Panc1 (cell line): ENCODE measurements at regions not wholly inside any gene's neighbourhood (a gene's known extent, or its start where the extent isn't known, plus 50 kb on each side); places are given as distances from the start of the nearest gene placed in this dataset.

ENCODE experiments used
- POLR2AphosphoS5 ChIP-seq: IDR thresholded peaks from 2 replicates; pipeline ENCODE4 v1.6.1; 2012; ENCODE audit warnings: mild to moderate bottlenecking, low read depth, low read length, moderate library complexity
- TF ChIP-seq, protein P1 (sequence below): fragments of 450-650 bp; IDR thresholded peaks from 2 replicates; pipeline ENCODE4 v1.5.1; 2017; ENCODE audit warnings: mild to moderate bottlenecking
- TF ChIP-seq, protein P2 (sequence below), 2 experiments: IDR thresholded peaks; 2 replicates each; pipeline ENCODE4 v1.6.1; 2011 to 2012; ENCODE audit warnings: low read depth in 2 of 2, control low read depth in 1 of 2, low read length in 1 of 2, mild to moderate bottlenecking in 1 of 2, moderate library complexity in 1 of 2; ENCODE audit not compliant: insufficient read depth in 1 of 2

DNA sequence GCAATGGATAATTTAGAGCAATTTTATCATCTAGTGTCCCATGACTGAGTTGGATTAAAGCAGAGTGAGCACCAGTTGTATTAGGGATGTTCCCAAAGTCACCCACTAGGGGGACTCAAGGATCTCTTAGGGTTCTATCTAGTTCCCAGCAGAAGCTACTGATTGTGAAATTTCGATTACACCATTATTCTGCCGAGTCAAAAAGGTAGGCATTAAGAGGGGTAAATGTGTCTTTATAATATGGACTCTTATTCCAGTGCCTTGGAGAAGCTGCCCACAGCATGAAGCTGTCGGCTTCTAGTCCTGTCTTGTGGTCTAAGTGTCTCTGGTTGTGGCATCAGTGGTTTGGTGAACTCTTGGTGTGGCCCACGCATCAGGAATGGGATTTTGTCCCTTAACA lies 53.3 kb downstream of the RGS12 start:
- TF ChIP-seq, protein P1, sequence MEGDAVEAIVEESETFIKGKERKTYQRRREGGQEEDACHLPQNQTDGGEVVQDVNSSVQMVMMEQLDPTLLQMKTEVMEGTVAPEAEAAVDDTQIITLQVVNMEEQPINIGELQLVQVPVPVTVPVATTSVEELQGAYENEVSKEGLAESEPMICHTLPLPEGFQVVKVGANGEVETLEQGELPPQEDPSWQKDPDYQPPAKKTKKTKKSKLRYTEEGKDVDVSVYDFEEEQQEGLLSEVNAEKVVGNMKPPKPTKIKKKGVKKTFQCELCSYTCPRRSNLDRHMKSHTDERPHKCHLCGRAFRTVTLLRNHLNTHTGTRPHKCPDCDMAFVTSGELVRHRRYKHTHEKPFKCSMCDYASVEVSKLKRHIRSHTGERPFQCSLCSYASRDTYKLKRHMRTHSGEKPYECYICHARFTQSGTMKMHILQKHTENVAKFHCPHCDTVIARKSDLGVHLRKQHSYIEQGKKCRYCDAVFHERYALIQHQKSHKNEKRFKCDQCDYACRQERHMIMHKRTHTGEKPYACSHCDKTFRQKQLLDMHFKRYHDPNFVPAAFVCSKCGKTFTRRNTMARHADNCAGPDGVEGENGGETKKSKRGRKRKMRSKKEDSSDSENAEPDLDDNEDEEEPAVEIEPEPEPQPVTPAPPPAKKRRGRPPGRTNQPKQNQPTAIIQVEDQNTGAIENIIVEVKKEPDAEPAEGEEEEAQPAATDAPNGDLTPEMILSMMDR: peak; percentile 81
- TF ChIP-seq, protein P2, sequence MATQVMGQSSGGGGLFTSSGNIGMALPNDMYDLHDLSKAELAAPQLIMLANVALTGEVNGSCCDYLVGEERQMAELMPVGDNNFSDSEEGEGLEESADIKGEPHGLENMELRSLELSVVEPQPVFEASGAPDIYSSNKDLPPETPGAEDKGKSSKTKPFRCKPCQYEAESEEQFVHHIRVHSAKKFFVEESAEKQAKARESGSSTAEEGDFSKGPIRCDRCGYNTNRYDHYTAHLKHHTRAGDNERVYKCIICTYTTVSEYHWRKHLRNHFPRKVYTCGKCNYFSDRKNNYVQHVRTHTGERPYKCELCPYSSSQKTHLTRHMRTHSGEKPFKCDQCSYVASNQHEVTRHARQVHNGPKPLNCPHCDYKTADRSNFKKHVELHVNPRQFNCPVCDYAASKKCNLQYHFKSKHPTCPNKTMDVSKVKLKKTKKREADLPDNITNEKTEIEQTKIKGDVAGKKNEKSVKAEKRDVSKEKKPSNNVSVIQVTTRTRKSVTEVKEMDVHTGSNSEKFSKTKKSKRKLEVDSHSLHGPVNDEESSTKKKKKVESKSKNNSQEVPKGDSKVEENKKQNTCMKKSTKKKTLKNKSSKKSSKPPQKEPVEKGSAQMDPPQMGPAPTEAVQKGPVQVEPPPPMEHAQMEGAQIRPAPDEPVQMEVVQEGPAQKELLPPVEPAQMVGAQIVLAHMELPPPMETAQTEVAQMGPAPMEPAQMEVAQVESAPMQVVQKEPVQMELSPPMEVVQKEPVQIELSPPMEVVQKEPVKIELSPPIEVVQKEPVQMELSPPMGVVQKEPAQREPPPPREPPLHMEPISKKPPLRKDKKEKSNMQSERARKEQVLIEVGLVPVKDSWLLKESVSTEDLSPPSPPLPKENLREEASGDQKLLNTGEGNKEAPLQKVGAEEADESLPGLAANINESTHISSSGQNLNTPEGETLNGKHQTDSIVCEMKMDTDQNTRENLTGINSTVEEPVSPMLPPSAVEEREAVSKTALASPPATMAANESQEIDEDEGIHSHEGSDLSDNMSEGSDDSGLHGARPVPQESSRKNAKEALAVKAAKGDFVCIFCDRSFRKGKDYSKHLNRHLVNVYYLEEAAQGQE (IDR thresholded peaks at IDR 0.05; ENCODE audit: insufficient read depth in 1 of 2, low read depth in 2 of 2, low read length in 1 of 2): no peak
- TF ChIP-seq POLR2AphosphoS5: no peak
